NCI-H1417 (cell line): ENCODE measurements at regions not wholly inside any gene's neighbourhood (a gene's known extent, or its start where the extent isn't known, plus 50 kb on each side); places are given as distances from the start of the nearest gene placed in this dataset.

ENCODE experiments used
- DNase-seq, 3 experiments: peaks; one replicate each; lab custom pipeline; 2025; lab: John Stamatoyannopoulos, UW

DNA sequence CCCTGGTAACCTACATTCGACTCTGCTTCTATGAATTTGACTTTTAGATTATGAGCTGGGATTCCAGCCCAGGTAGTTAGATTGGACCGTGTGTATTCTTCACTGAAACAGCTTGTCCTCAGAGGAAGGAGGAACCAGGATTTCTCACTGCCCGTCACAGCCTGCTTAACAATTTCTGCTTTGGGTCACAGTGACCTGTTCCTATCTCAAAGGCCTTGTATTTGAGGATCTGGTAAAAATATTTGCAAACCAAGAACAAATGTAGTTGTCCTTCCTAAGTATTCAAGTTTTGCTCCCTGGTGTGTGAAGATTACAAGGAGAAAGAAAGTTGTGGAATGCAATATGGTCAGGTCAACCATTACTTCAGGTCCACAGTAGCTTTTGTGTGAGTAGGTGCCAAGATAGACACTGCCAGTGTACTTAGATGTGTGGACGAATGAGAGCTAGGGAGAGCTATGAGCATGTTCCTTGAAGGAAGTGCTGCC, 55.1 kb downstream of the KIF4B start:
- DNase-seq, result no peak

DNA sequence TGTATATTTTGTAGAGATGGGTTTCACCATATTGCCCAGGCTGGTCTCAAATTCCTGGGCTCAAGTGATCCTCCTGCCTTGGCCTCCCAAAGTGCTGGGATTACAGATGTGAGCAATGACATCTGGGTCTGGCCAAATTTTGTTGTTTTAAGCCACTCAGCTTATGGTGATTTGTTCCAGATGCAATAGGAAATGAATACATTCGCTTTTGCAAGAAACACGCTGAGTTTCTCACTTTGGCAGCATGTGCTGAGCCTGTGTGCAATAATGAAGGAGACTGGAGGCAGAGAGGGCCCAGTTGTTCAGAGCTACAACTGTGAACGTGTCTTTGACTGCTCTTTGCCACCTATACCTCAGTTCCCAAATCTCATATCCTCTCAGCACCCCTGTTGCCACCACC, 56.4 kb downstream of the KIF4B start:
- DNase-seq, result no peak

- no peak for DNase-seq
Observed at GRCh38 chr5:155070781-155071180, 57.2 kb downstream of the KIF4B start.

GRCh38 chr5:155076379-155076778, 62.8 kb downstream of the KIF4B start:
- DNase-seq, result peak in 1 of 3 experiments; percentile 4

- DNase-seq, result peak in 1 of 3 experiments; percentile 45
Observed at GRCh38 chr5:155079698-155080097, 66.1 kb downstream of the KIF4B start.

DNA sequence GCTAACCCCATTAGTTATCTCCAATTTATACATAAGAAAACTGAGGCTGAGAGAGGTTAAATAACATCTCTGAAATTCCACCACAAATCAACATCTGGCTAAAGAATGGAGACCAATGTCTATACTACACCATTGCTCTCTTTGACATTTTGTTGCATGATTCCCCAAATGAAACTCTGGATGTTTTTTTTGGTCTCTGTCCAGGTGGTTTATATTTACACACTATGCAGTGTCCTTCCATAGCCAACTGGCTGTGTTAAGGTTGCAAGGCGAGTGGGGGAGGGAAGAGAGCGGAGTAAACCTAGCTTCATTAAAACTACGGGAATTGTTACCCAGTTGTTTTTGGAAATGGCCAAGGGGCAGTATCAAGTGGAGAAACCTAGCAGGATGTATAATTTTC, 67.2 kb downstream of the KIF4B start:
- DNase-seq, result no peak

- no peak for DNase-seq
Observed at GRCh38 chr5:155081618-155082017, 68.1 kb downstream of the KIF4B start.

- no peak for DNase-seq
Observed at GRCh38 chr5:155082401-155082800, 68.8 kb downstream of the KIF4B start.

DNA sequence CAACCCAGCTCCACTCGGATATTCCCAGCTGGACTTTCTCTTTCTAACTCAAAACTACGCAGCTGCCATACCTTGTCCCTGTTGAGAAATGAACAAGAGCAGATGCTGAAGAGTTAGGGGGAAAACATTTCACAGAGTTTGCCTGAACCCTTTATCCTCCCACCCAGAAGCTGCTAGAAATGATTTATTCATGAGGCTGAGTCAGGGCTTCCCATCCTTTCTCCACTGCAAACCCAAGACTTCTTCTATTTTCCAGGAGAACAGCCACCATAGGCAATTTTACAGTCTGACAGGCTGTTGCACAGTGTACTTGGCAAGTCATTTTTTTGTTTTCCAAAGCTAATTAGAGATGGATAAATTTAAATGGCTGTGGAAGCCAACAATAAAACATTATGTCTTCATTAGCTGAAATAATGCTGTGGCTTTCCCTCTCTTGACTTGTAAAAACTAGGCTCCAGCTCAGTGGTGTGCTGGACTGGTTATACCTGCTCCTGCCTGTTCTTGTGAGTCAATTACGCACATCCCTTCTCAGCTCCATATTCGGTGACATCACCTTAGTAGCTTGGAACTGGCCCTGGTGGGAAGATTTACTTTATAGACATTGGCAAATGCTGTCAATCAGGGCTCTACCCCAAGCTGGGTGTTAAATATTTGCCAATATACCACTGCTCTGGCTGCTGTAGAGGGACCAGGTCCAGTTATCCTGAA, 71.9 kb downstream of the KIF4B start:
- DNase-seq, result peak in 1 of 3 experiments; percentile 5

DNA sequence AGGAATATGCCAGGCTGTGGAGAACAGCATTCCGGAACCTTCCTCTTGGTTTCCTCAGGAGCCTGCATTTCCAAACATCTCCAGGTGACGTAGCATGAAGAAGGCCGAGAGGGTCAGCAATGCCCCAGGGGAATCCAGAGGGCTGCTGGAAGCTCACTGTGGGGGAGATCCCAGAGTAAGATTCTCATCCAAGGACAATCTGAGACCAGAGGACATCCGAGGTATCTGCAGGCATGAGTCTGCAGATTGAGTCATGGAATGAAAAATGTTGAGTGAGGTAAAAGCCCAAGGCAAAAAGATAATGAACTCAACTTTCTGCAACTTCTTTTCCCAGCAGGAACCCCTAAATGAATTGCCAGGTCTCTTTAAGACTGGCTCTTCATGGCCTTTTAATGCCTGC, 73.5 kb downstream of the KIF4B start:
- no peak for DNase-seq

DNA sequence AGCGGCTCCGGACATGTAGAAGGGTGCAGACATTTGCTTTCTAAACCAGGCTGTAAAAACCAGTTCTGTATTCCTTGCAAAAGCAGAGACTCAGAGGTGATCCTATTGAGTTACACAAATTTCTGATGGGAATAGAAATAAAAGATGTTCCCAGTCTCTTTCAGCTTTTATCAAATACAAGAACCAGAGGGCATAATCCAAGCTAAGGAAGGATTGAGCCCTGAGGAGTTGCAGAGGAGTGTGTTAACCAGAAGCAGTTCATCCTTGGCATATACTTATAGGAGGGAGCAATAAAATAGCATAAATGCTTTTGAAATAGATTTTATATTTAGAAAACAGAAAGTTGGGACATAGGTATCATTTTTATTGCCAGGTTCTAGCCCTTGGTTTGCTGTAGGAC, 75.3 kb downstream of the KIF4B start:
- no peak for DNase-seq

DNA sequence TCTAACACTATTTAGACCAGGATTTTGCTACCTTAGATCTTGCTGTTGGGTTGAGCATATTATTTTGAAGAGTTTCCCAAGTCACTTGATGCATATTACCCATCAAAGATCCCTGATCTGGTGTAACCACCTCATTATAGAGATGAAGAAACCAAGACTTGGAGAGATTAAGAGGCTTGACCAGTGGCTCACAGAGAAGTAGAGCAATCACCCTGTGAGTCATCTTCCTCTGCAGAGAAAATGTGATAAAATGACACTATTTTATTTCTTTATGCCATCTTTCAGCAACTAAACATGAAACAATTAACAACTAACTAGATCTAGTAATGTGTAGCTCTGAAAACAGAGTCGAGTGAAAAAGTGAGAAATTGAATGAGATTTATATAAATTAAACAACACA, 76.1 kb downstream of the KIF4B start:
- DNase-seq, result no peak

DNA sequence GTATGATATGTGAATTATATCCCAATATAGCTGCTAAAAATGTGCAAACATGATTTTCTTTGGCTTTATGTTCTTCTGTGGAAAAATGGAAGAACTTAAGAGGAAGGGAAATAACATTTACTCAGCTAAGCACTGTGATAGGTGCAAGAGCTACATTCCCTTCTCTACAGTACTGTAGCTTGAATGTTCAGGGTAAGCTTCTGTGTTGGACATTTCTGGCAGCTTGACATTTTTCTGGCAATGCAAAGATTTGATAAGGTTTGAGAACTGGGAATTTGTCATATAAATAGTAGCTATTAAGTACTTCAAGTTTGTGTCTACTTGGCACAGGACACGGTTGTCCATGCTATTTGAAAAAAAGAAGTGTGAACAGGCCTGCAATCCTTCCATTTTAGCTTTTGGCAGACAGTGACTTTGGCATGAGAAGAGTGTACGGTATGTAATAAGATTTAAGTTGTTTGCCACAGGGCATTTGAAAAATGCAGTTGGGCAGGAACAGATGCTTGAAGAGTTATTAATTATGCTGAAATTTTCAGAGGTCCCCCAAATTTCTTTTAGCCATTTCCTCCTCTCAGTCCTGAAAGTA, 77.6 kb downstream of the KIF4B start:
- no peak for DNase-seq

DNA sequence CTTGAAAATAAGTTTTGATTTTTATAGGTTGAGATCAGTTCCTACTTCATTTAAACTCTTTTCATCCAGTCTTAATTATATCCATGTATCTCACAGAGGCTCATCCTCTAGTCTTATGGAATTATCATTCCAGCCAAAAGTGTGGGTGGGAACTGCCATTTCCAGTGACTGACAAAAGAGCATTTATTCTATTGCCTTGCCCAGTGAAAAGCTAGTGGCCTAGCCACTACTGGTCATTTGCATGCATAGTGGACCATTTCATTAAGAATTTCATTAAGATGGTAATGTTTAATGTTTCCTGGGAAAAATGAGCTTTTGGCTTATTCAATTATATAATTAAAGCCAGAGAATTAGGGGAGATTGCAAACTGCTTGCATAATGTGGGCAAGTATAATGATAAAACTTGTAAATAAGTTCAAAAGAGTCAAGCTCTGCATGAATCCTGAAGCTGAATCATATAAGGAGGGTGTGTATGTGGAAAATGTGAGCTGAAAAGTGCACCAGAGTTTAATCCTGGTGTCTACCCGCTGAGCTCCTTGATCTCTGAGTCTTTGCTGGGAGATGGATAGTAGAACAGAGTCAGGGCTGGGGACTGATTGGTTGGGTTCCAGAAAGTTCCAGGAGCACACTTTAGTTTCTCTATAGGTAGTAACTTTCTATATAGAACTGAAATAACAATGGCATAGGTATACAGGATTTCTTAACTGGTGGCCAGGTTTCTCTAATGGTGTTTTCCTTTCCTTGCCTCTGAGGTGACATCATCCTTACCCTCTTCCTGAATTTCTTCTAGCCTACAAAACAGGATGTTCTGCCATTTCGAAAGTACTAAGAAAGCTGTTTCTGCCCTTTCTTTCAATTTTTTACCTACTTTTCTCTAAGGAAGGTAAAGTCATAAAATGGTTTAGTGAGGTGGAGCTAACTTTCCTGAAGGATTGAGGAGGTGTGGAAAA, 78.5 kb downstream of the KIF4B start:
- DNase-seq, result no peak

GRCh38 chr5:155094455-155094854, 80.9 kb downstream of the KIF4B start:
- no peak for DNase-seq

GRCh38 chr5:155097995-155098394, 84.4 kb downstream of the KIF4B start:
- peak in 1 of 3 experiments; percentile 5 for DNase-seq

- no peak for DNase-seq
Observed at GRCh38 chr5:155098433-155098832, 84.9 kb downstream of the KIF4B start.

DNA sequence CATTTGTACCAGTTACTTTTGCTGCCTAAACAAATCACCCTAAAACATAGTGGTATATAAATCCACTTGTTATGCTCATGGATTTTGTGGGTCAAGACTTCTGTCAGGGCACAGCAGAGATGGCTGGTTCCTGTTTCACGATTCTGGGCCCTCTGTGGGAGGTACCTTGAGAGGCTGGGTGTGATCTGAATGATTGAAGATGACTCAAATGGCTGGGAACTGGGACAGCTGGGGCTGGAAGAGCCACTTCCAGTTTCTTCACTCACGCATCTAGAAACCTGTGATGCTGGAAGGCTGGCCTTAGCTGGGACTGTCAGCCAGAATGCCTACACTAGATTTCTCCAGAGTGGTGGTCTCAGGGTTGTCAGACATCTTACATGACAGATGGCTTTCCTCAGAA, 88.1 kb downstream of the KIF4B start:
- no peak for DNase-seq

- DNase-seq, result no peak
Observed at GRCh38 chr5:155103146-155103545, 89.6 kb downstream of the KIF4B start.

- DNase-seq, result no peak
Observed at GRCh38 chr5:155104441-155104840, 90.9 kb downstream of the KIF4B start.

DNA sequence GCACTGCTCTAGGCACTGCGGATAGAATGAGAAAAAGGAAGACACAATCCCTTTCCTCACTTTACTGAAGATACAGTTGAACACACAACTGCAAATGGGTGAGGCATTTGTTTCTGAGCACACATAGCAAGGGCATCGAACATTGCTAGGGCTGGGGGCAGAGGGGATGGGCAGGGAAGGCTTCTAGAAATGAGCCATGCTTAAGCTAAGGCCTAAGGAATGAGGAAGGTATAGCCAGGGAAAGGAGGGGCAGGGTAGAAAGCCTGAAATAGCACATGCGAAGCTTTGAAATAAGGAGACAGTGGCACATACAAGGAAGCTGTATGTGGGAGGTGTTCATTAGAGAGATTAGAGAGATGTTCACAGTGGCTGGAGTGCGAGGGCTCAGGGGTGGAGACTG, 92.7 kb downstream of the KIF4B start:
- no peak for DNase-seq

DNA sequence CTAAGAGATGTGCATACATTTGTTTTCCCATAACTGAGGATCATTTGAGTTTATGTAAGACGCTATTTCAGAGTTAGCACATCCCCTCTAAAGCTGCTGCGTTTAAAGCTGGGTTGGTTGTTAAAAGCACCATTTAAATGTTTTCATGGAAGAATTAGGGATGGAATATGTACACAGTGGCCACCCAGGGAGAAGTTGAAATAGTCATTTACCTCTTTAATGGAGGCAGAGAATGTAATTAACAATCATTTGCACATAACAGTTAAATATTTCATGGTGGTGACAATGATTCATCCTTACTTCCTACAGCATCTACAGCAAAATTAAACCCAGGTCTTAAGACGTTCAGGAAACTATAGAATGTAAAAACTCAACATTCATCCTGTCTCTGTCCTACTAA, 100.3 kb downstream of the KIF4B start:
- DNase-seq, result peak in 1 of 3 experiments; percentile 33

GRCh38 chr5:155114655-155115054, 101.1 kb downstream of the KIF4B start:
- no peak for DNase-seq
